Right hindlimb (tissue), 1 donor: ENCODE measurements at regions not wholly inside any gene's neighbourhood (a gene's known extent, or its start where the extent isn't known, plus 50 kb on each side); places are given as distances from the start of the nearest gene placed in this dataset.
A peak's percentile ranks its signal among the peaks of the same experiment; 100 is the strongest.
"Not testable (repeated sequence)": the region's sequence is repeated elsewhere in the genome, so short reads cannot be mapped to it uniquely, and the experiment has no call there.

Source experiments
- DNase-seq: peaks from one replicate; pipeline ENCODE4 v3.0.0-alpha.2; 2018

GRCh38 chr9:29211003-29211579, 1637.8 kb upstream of the C9orf72 start:
- DNase-seq: no peak

- peak; percentile 71 for DNase-seq
Measured at GRCh38 chr9:29211580-29212396, 1638.5 kb upstream of the C9orf72 start.

GRCh38 chr9:29212397-29213387, 1639.4 kb upstream of the C9orf72 start:
- DNase-seq: peak; percentile 45

GRCh38 chr9:29213417-29214153, 1640.3 kb upstream of the C9orf72 start, which contains the start of gene LINGO2:
Gene LINGO2, minus strand, starts transcription at chr9:29213601.
- DNase-seq: peak; percentile 46

GRCh38 chr9:29214154-29214689, 1640.9 kb upstream of the C9orf72 start:
- DNase-seq: peak; percentile 55

GRCh38 chr9:29214690-29215253, 1641.5 kb upstream of the C9orf72 start:
- peak; percentile 23 for DNase-seq

- no peak for DNase-seq
Measured at GRCh38 chr9:29217966-29218365, 1644.7 kb upstream of the C9orf72 start.

- DNase-seq: no peak
Measured at GRCh38 chr9:29220596-29221251, 1647.4 kb upstream of the C9orf72 start.

- DNase-seq: no peak
Measured at GRCh38 chr9:29228558-29228957, 1655.3 kb upstream of the C9orf72 start.

GRCh38 chr9:29230931-29231330, 1657.7 kb upstream of the C9orf72 start:
- no peak for DNase-seq

GRCh38 chr9:29233193-29233592, 1659.9 kb upstream of the C9orf72 start:
- no peak for DNase-seq

- DNase-seq: no peak
Measured at GRCh38 chr9:29241320-29241719, 1668.0 kb upstream of the C9orf72 start.

GRCh38 chr9:29245351-29245750, 1672.1 kb upstream of the C9orf72 start:
- DNase-seq: no peak

- not testable (repeated sequence) for DNase-seq
Measured at GRCh38 chr9:29270400-29270799, 1697.1 kb upstream of the C9orf72 start.

GRCh38 chr9:29282121-29282520, 1708.8 kb upstream of the C9orf72 start:
- no peak for DNase-seq

GRCh38 chr9:29285818-29286217, 1712.5 kb upstream of the C9orf72 start:
- DNase-seq: no peak

- DNase-seq: no peak
Measured at GRCh38 chr9:29289365-29289764, 1716.1 kb upstream of the C9orf72 start.

GRCh38 chr9:29290516-29290915, 1717.2 kb upstream of the C9orf72 start:
- no peak for DNase-seq

- no peak for DNase-seq
Measured at GRCh38 chr9:29297592-29297991, 1724.3 kb upstream of the C9orf72 start.

- DNase-seq: no peak
Measured at GRCh38 chr9:29311221-29311620, 1737.9 kb upstream of the C9orf72 start.

GRCh38 chr9:29312327-29312726, 1739.0 kb upstream of the C9orf72 start:
- DNase-seq: no peak
